B cell (primary cell): ENCODE measurements at regions not wholly inside any gene's neighbourhood (a gene's known extent, or its start where the extent isn't known, plus 50 kb on each side); places are given as distances from the start of the nearest gene placed in this dataset.

ENCODE experiments used
- ATAC-seq: fragments of 200-7000 bp; cut with Tn5 transposase; one replicate; pipeline ENCODE4 v1.10.0; 2021; ENCODE audit warnings: low read depth, mild to moderate bottlenecking, moderate number of reproducible peaks, moderate library complexity
- CTCF ChIA-PET: fragments of 350-600 bp; sonication (Branson Sonifier 250); formaldehyde crosslinking; loops from one replicate; lab custom pipeline; 2021; ENCODE audit warnings: antibody characterized with exemption, inconsistent platforms; lab: Charles Lee
- POLR2A ChIA-PET: fragments of 350-600 bp; sonication (Branson Sonifier 250); formaldehyde crosslinking; loops from one replicate; lab custom pipeline; 2021; ENCODE audit warnings: antibody characterized with exemption; lab: Charles Lee
- DNase-seq: peaks from one replicate; pipeline ENCODE4 v3.0.0; 2013
- H2AFZ ChIP-seq: 2 replicates; pipeline ENCODE4 v1.6.1; 2012; ENCODE audit warnings: mild to moderate bottlenecking, low read depth, low read length; ENCODE audit not compliant: insufficient read depth, poor library complexity, severe bottlenecking
- H3K27ac ChIP-seq, 2 donors: 1 replicate in 1 of 2; 2 replicates in 1 of 2; pipeline ENCODE4 v1.5.1; 2012 to 2013; ENCODE audit warnings: low read length in 2 of 2, mild to moderate bottlenecking in 2 of 2, moderate library complexity in 1 of 2
- H3K27me3 ChIP-seq, 4 experiments: fragments of 200-600 bp in 1 of 4; sonication (generic) in 1 of 4; replicated peaks in 1 of 4; 1 replicate in 2 of 4; 2 replicates in 2 of 4; pipeline versions ENCODE4 v1.6.1 to v1.7.0; 2013 to 2016; ENCODE audit warnings: low read length in 3 of 4, mild to moderate bottlenecking in 2 of 4, mixed read lengths in 1 of 4, moderate library complexity in 1 of 4; ENCODE audit not compliant: insufficient read depth in 4 of 4, control insufficient read depth in 3 of 4; ENCODE audit errors: control extremely low read depth in 1 of 4
- H3K36me3 ChIP-seq, 2 experiments: replicated peaks in 1 of 2; 1 replicate in 1 of 2; 2 replicates in 1 of 2; pipeline versions ENCODE4 v1.6.1 to v1.7.1; 2013; ENCODE audit warnings: low read length in 1 of 2; ENCODE audit not compliant: insufficient read depth in 2 of 2, control insufficient read depth in 1 of 2; ENCODE audit errors: control extremely low read depth in 1 of 2, extremely low read depth in 1 of 2
- H3K4me1 ChIP-seq, 2 donors: fragments of 200-600 bp in 1 of 2; sonication (generic) in 1 of 2; 1 replicate in 1 of 2; 2 replicates in 1 of 2; pipeline versions ENCODE4 v1.5.1 to v1.6.1; 2013 to 2017; ENCODE audit warnings: low read length in 2 of 2; ENCODE audit not compliant: control insufficient read depth in 2 of 2, insufficient read depth in 2 of 2
- H3K4me2 ChIP-seq: replicated peaks from 2 replicates; pipeline ENCODE3; 2012; ENCODE audit warnings: mild to moderate bottlenecking, low read depth, low read length; ENCODE audit not compliant: poor library complexity, severe bottlenecking
- H3K4me3 ChIP-seq, 5 experiments: fragments of 200-600 bp in 1 of 5; sonication (generic) in 1 of 5; 1 replicate in 3 of 5; 2 replicates in 2 of 5; pipeline versions ENCODE4 v1.5.1 to v1.7.0; 2011 to 2016; ENCODE audit warnings: low read length in 4 of 5, mild to moderate bottlenecking in 4 of 5, low read depth in 2 of 5, control low read depth in 1 of 5, moderate library complexity in 1 of 5; ENCODE audit not compliant: insufficient read depth in 1 of 5; ENCODE audit errors: control extremely low read depth in 1 of 5, extremely low read depth in 1 of 5
- H3K79me2 ChIP-seq: fragments of 200-600 bp; sonication (generic); one replicate; pipeline ENCODE4 v1.6.0; 2016; ENCODE audit warnings: low read length; ENCODE audit not compliant: control insufficient read depth, insufficient read depth
- H3K9ac ChIP-seq: fragments of 200-600 bp; sonication (generic); 2 replicates; pipeline ENCODE4 v1.6.1; 2017; ENCODE audit warnings: mild to moderate bottlenecking, low read length, moderate library complexity
- H3K9me3 ChIP-seq, 3 donors: one replicate each; pipeline versions ENCODE4 v1.6.1 to v1.7.1; 2013; ENCODE audit warnings: low read length in 2 of 3; ENCODE audit not compliant: control insufficient read depth in 2 of 3, insufficient read depth in 1 of 3; ENCODE audit errors: control extremely low read depth in 1 of 3
- H4K20me1 ChIP-seq: 2 replicates; pipeline ENCODE4 v1.6.0; 2012; ENCODE audit warnings: mild to moderate bottlenecking, low read length; ENCODE audit not compliant: insufficient read depth, control insufficient read depth, poor library complexity, severe bottlenecking
- H3K27ac Mint-ChIP-seq: one replicate; pipeline ENCODE4 v1.8.0; 2021; ENCODE audit warnings: mixed read lengths
- H3K27me3 Mint-ChIP-seq: one replicate; pipeline ENCODE4 v1.8.0; 2021; ENCODE audit warnings: mixed read lengths
- H3K4me1 Mint-ChIP-seq: one replicate; pipeline ENCODE4 v1.8.0; 2021; ENCODE audit warnings: mixed read lengths
- H3K4me3 Mint-ChIP-seq: one replicate; pipeline ENCODE4 v1.8.0; 2021; ENCODE audit warnings: mixed read lengths
- H3K9me3 Mint-ChIP-seq: one replicate; pipeline ENCODE4 v1.8.0; 2022; ENCODE audit warnings: mixed read lengths; ENCODE audit not compliant: insufficient read depth
- CTCF ChIP-seq: fragments of 200-600 bp; IDR thresholded peaks from one replicate; pipeline ENCODE4 v1.8.0; 2022; ENCODE audit warnings: antibody characterized with exemption, mild to moderate bottlenecking
- EZH2 ChIP-seq: IDR thresholded peaks from 2 replicates; pipeline ENCODE4 v1.6.1; 2012; ENCODE audit warnings: borderline replicate concordance, low read depth, mild to moderate bottlenecking, moderate library complexity, low read length; ENCODE audit not compliant: insufficient read depth, poor library complexity, severe bottlenecking
- WGBS: methylation state at CpG from one replicate; pipeline ENCODE4 v1.1.5; 2013; ENCODE audit warnings: missing lambda C conversion rate; ENCODE audit not compliant: insufficient coverage; 5-methylcytosine and 5-hydroxymethylcytosine counted together
- intact Hi-C: fragments of 100-400 bp; cut with micrococcal nuclease; formaldehyde crosslinking; loops from one replicate; pipeline ENCODE4 v1.10.0; 2022

GRCh38 chr13:61002686-61003085, 413.0 kb downstream of the PCDH20 start:
- H3K4me1 ChIP-seq, result no peaks in the 10 kb centered on the region
- no peak overlapping the region for H2AFZ ChIP-seq
- H3K36me3 ChIP-seq, result no peaks in the 10 kb centered on the region
- ChIA-PET POLR2A (no interaction called here), CTCF (no interaction called here)
- no peaks in the 10 kb centered on the region for H3K27me3 Mint-ChIP-seq
- H3K4me3 Mint-ChIP-seq, result no peak overlapping the region
- DNase-seq (no peak), ATAC-seq (no peak)
- H3K9me3 Mint-ChIP-seq, result peaks cover 15% of the 10 kb centered on the region
- no peaks in the 10 kb centered on the region for H3K4me1 Mint-ChIP-seq
- no peak overlapping the region for H3K4me3 ChIP-seq
- TF ChIP-seq CTCF (no peak), EZH2 (no peak)
- H4K20me1 ChIP-seq, result no peaks in the 10 kb centered on the region
- H3K9ac ChIP-seq, result no peak overlapping the region
- peaks cover 2 to 5% (median 4%) of the 10 kb centered on the region in 3 donors for H3K9me3 ChIP-seq
- WGBS, result no CpG with 5 or more reads among the region's 1 CpG
- intact Hi-C loops, result no loop called here
- H3K27ac ChIP-seq, result no peak overlapping the region
- no peak overlapping the region for H3K4me2 ChIP-seq
- no peak overlapping the region for H3K27ac Mint-ChIP-seq
- H3K27me3 ChIP-seq, result no peaks in the 10 kb centered on the region
- H3K79me2 ChIP-seq, result no peaks in the 10 kb centered on the region

GRCh38 chr13:60990032-60990733, 425.5 kb downstream of the PCDH20 start:
- H3K79me2 ChIP-seq, result no peaks in the 10 kb centered on the region
- no peaks in the 10 kb centered on the region for H3K27me3 ChIP-seq
- DNase-seq (no peak), ATAC-seq (no peak)
- TF ChIP-seq EZH2, result no peak
- no peak for TF ChIP-seq CTCF
- no peak overlapping the region for H3K4me3 ChIP-seq
- WGBS, result 74% methylated on average over 4 of the region's 4 CpGs
- no peaks in the 10 kb centered on the region for H3K27me3 Mint-ChIP-seq
- no peak overlapping the region for H3K4me2 ChIP-seq
- H3K4me3 Mint-ChIP-seq, result no peak overlapping the region
- H3K27ac Mint-ChIP-seq, result no peak overlapping the region
- CTCF ChIA-PET, result no interaction called here
- H3K27ac ChIP-seq, result no peak overlapping the region
- POLR2A ChIA-PET, result no interaction called here
- H3K9me3 Mint-ChIP-seq, result peaks cover 1% of the 10 kb centered on the region
- intact Hi-C loops, result no loop called here
- H3K36me3 ChIP-seq, result no peaks in the 10 kb centered on the region
- H3K9me3 ChIP-seq, result peaks cover 0 to 9% (median 0%) of the 10 kb centered on the region in 3 donors
- H2AFZ ChIP-seq, result no peak overlapping the region
- H3K4me1 Mint-ChIP-seq, result no peaks in the 10 kb centered on the region
- H3K4me1 ChIP-seq, result no peaks in the 10 kb centered on the region
- H3K9ac ChIP-seq, result no peak overlapping the region
- H4K20me1 ChIP-seq, result no peaks in the 10 kb centered on the region
